Gastrocnemius medialis (tissue), 4 donors: ENCODE measurements at regions not wholly inside any gene's neighbourhood (a gene's known extent, or its start where the extent isn't known, plus 50 kb on each side); places are given as distances from the start of the nearest gene placed in this dataset.

Source experiments
- POLR2A ChIP-seq, 2 donors: fragments of 450-650 bp; IDR thresholded peaks; one replicate each; pipeline ENCODE4 v1.6.1; 2017; ENCODE audit warnings: antibody characterized with exemption in 2 of 2, mild to moderate bottlenecking in 2 of 2, moderate library complexity in 2 of 2
- TF ChIP-seq, protein P1 (sequence below), 5 experiments: fragments of 450-650 bp in 3 of 5; fragments of 200-600 bp in 2 of 5; sonication (generic) in 2 of 5; IDR thresholded peaks in 4 of 5; conservative IDR thresholded peaks in 1 of 5; 1 replicate in 4 of 5; 2 replicates in 1 of 5; pipeline ENCODE4 v1.5.1; 2016 to 2019; ENCODE audit warnings: antibody characterized with exemption in 5 of 5, mild to moderate bottlenecking in 3 of 5, moderate library complexity in 3 of 5

DNA sequence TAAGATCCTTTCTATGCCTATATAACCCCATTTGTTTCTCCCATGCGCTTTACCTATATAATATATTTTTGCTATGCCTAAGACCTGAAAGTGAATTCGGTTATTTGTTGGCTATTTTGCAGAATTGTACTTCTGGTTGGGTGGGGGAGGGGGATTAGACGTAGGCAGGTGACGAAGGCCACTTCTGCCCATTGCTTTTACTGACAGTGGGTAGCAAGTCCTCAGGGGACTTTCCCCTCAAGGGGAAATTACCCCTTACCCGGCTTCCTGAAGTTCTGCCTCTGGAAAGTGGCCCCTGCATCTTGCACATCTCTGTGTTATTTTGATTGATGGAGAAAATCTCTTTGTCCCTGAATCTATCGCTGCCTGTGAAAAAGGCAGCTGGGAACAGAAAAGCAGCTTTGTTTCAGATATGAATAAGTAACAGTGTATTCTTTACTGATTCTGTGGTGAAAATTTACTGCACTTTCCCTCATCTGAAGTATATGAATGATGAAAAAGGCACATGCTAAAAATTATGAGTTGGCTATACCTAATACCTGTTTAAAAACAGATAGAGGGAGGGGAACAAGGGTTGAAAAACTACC lies 133.9 kb downstream of the UTRN start:
- TF ChIP-seq, protein P1, sequence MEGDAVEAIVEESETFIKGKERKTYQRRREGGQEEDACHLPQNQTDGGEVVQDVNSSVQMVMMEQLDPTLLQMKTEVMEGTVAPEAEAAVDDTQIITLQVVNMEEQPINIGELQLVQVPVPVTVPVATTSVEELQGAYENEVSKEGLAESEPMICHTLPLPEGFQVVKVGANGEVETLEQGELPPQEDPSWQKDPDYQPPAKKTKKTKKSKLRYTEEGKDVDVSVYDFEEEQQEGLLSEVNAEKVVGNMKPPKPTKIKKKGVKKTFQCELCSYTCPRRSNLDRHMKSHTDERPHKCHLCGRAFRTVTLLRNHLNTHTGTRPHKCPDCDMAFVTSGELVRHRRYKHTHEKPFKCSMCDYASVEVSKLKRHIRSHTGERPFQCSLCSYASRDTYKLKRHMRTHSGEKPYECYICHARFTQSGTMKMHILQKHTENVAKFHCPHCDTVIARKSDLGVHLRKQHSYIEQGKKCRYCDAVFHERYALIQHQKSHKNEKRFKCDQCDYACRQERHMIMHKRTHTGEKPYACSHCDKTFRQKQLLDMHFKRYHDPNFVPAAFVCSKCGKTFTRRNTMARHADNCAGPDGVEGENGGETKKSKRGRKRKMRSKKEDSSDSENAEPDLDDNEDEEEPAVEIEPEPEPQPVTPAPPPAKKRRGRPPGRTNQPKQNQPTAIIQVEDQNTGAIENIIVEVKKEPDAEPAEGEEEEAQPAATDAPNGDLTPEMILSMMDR (IDR thresholded peaks at IDR 0.05 in 4 of 5, conservative IDR thresholded peaks at IDR 0.05 in 1 of 5) = no peak
- TF ChIP-seq POLR2A (IDR thresholded peaks at IDR 0.05) = no peak
